ENCODE measurements at regions not wholly inside any gene's neighbourhood (a gene's known extent, or its start where the extent isn't known, plus 50 kb on each side); places are given as distances from the start of the nearest gene placed in this dataset.

DNA sequence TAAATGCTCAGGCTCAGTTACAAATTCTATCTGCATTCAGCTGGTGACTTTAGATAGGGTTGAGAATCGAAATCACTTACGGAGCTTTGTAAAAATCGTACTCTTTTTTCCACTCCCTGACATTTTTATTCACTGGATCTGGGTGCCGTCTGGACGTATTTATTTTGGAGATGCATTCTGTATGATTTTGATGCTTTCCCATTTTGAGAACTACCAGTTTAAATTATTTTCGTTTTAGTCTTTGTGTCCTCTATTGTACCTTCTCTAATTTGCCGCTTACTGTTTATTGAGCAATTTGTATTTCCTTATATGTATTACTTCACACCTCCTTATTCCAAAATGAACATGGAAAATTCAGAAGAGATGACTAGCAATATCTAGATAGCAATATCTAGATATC is 96.2 kb downstream of the FASLG start:
- no peak overlapping the region for H3K27ac ChIP-seq
- TF ChIP-seq, protein P1, sequence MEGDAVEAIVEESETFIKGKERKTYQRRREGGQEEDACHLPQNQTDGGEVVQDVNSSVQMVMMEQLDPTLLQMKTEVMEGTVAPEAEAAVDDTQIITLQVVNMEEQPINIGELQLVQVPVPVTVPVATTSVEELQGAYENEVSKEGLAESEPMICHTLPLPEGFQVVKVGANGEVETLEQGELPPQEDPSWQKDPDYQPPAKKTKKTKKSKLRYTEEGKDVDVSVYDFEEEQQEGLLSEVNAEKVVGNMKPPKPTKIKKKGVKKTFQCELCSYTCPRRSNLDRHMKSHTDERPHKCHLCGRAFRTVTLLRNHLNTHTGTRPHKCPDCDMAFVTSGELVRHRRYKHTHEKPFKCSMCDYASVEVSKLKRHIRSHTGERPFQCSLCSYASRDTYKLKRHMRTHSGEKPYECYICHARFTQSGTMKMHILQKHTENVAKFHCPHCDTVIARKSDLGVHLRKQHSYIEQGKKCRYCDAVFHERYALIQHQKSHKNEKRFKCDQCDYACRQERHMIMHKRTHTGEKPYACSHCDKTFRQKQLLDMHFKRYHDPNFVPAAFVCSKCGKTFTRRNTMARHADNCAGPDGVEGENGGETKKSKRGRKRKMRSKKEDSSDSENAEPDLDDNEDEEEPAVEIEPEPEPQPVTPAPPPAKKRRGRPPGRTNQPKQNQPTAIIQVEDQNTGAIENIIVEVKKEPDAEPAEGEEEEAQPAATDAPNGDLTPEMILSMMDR (conservative IDR thresholded peaks at IDR 0.05) = no peak
- TF ChIP-seq ZFX (IDR thresholded peaks at IDR 0.05) = no peak

DNA sequence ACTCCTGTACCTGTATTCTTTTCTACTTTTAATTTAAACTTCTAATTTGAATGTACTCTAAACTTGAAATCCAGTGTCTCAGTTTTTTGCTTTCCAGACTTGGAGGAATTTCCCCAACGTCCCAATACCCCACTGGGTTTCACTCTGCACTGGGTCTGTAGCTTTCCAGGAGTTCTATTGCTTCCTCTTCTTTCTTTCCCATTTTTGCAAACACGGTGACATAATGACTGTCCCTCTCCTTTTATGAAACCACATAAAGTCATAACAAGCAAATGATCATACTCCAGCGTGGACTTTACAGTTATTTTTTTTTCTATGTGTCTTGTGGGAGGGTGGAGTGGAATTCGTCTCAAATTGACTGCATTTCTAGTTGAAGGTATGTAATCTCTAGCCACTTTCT is 97.1 kb downstream of the FASLG start:
- H3K27ac ChIP-seq = no peak overlapping the region
- TF ChIP-seq ZFX (IDR thresholded peaks at IDR 0.05) = no peak
- TF ChIP-seq, protein P1 (conservative IDR thresholded peaks at IDR 0.05) = no peak

DNA sequence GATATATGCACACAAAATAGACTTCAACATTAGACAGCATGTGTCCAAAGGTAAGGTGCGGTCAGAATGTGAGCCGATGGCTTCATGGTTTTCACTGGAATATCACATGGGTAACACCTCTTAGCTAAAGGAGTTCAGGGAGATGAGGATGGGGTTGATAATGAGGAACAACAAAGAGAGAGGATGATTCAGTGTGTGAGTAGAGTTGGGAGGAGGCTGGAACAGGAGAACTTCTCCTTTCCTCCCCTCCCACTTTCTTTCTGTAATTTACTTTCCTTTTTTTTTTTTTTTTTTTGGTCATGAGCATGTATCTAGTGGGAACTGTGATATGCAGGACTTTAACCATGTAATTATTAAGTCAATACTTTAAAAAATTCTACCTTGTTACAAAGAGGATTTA is 99.4 kb downstream of the FASLG start:
- TF ChIP-seq ZFX (IDR thresholded peaks at IDR 0.05) = no peak
- TF ChIP-seq, protein P1 (conservative IDR thresholded peaks at IDR 0.05) = no peak
- no peak overlapping the region for H3K27ac ChIP-seq

DNA sequence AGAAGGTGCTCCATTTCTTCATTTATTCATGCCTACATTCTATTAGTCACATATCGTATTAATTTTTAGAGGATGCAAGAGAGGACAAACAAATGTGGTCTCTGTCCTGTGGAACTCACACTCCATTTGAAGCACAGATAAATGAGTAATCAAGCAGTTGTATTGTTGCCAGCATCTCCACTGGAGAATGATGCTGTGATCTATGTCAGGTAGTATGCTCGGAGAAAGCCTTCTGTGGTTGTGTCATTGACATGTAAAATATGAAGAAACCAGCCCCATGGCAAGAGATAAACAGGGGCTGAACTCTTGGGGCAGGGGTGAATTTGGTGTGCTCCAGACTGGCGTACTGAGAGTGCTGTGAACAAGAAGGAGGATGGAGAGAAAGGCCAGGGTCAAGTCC is 101.2 kb downstream of the FASLG start:
- H3K27ac ChIP-seq = no peak overlapping the region
- TF ChIP-seq, protein P1 (conservative IDR thresholded peaks at IDR 0.05) = no peak
- TF ChIP-seq ZFX (IDR thresholded peaks at IDR 0.05) = no peak

DNA sequence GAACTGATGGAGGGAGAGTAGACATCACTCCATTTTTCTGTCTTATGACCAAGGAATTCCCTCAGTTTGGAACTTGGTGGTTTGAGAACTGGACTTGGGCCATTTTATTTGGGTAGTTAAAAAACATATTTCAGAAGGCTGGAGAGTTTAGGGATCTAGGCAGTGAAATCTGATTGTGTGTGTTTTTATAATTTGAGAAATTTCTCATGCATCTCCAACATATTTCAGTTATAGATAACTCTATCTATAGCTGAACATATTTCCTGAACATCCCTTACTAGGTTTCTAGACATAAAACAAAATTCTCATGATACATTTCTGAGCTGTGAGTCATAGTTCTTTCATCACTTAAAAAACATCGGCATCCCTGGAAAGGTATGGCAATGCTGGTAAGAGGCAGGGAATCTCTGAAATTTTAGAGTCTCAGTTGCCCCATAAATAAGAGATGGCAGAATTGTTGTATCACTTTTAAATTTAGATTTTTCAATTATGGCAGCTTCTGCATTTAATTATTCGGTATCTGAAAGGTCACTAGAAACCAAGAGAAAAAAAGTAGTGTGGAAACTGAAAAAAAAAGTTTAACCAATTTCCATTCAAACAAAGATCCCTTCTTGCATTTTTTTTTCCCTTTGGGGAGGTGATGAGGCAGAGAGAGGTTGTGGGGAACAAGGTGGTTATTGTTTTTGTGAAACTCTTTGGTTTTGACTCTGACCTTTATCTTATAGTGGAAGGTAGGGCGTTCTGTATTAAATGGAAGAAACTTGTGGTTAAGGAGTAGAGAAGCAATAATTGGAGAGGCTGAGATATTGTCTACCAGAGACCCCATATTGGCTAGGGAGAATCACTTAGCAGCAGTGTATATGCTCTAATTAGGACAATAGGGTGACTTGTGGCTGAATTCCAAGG is 102.9 kb downstream of the FASLG start:
- TF ChIP-seq, protein P1 (conservative IDR thresholded peaks at IDR 0.05) = no peak
- TF ChIP-seq ZFX (IDR thresholded peaks at IDR 0.05) = no peak
- H3K27ac ChIP-seq = no peak overlapping the region

DNA sequence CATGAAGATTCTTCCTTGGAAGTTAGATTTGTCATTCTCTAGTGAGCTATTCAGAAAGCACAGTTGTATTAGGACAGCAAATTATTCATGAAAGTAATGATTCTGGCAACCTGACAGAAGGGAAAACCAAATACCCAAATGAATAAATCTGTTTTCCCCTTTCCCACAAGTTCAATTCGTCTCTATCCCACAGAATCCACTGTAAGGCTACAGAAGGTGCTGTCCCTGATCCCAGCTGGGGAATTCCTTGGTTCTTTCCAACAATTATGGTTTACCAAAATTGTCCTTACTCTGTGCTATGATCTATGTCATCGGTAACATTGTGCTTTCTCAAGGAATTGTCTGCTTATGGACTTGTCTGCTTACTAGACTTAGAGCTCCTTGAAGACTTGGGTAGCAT is 104.2 kb downstream of the FASLG start:
- H3K27ac ChIP-seq = no peak overlapping the region
- TF ChIP-seq, protein P1 (conservative IDR thresholded peaks at IDR 0.05) = no peak
- no peak for TF ChIP-seq ZFX (IDR thresholded peaks at IDR 0.05)

- no peak overlapping the region for H3K27ac ChIP-seq
- TF ChIP-seq, protein P1 (conservative IDR thresholded peaks at IDR 0.05) = no peak
- TF ChIP-seq ZFX (IDR thresholded peaks at IDR 0.05) = no peak
Measured at GRCh38 chr1:172764378-172764777, 105.5 kb downstream of the FASLG start.
